GM12873 (cell line): ENCODE measurements at regions not wholly inside any gene's neighbourhood (a gene's known extent, or its start where the extent isn't known, plus 50 kb on each side); places are given as distances from the start of the nearest gene placed in this dataset.

Experiments
- CTCF ChIP-seq: IDR thresholded peaks from 2 replicates; pipeline ENCODE4 v1.5.1; 2012; ENCODE audit warnings: low read depth, mild to moderate bottlenecking, moderate library complexity, low read length, control low read depth; ENCODE audit not compliant: insufficient read depth; ENCODE audit errors: missing control alignments

DNA sequence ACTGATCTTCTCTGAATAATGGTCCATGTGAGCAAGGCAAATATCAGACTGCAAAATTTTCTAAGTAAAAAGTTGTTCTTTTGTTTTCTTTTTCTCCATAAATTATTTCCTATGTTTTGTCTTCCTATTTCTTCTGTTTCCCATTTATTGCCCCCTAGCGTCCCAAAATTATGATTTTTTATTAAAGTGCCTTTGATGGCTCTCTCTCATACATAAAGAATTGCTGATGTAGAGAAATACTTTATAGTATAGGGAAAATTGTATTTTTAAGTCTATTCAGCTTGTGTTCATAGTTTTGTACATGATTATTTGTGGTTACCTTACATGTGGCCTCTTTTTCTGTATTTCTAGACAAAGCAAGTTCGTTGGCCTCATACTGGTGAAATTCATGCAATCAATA lies 1031.2 kb downstream of the EFNA5 start:
- no peak for TF ChIP-seq CTCF

GRCh38 chr5:106637275-106637674 lies 1033.5 kb downstream of the EFNA5 start:
- no peak for TF ChIP-seq CTCF

GRCh38 chr5:106634375-106634774 lies 1036.4 kb downstream of the EFNA5 start:
- no peak for TF ChIP-seq CTCF

DNA sequence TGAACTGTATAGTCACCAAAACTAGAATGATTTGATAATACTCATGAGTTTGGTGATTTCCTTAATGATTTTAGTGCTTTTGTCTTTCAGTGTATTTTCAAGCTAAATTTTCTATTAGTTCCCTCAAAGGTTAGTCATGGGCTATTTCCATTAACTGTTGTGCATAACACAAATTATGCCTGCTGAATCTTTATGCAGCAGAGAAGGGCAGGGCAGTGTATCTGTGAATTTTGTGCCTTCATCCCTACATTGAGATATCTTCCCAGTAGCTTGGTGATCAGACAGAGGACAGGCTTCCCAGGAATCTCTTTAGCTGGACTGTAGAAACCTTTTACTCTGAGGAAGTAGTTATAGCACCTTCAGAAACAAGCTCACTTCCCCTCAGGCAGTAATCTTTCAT lies 1036.9 kb downstream of the EFNA5 start:
- TF ChIP-seq CTCF = no peak

DNA sequence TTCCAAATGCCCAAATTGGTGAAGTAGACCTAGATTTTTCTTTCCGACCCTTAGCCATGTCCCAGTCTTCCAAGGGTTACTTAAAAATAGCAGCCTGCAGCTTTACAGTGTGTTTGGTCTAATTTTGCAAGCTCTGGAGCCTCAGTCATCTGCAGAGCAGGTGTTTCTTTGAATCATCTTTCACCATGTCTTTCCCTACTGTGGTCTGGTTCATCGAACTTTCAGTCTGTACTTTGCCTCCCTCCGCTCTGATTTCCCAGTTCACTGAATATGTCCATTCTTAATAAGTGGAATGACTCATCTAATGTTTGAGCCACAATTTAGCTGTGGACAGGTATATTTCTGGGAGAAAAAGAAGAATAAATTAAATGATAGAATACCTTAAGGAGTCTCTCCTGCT lies 1060.7 kb downstream of the EFNA5 start:
- no peak for TF ChIP-seq CTCF

GRCh38 chr5:106601620-106602019 lies 1069.1 kb downstream of the EFNA5 start:
- TF ChIP-seq CTCF = no peak

DNA sequence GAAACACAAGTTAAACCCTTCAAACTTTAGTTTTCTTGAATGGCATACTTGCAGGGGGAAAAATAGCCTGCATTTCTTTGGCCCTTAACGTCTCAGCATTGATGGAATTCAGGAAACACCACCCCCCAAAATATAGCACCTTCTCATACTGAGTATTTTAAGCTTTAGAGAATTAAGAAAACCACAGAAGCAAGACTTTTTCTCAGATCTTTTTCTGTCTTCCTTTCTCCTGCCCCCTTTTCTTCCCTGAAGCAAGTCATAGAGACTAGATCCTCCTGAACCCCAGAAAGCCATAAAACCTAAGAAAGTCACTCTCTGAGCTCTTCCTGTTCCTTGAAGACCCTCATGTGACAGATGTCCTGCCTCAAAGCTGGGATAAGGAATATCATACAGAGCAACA lies 1069.9 kb downstream of the EFNA5 start:
- TF ChIP-seq CTCF = no peak

DNA sequence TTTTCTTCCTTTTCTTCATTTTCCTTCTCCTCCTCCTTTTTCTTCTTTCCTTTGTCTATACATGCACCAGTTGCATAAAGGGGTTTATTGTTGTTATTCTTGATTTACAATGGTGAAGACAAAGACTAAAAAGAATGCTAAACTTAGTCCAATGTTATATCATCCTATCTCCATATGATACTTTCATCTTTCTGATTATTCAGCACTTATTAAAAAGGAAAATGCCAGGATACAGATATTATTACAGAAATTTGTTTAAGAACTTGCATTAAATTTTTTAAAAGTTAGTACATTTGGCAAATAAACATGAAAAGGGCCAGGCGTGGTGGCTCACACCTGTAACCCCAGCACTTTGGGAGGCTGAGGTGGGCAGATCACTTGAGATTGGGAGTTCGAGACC lies 1074.9 kb downstream of the EFNA5 start:
- TF ChIP-seq CTCF = no peak
